Hematopoietic multipotent progenitor cell (in vitro differentiated cells): ENCODE measurements at regions not wholly inside any gene's neighbourhood (a gene's known extent, or its start where the extent isn't known, plus 50 kb on each side); places are given as distances from the start of the nearest gene placed in this dataset.
"Not testable (repeated sequence)": the region's sequence is repeated elsewhere in the genome, so short reads cannot be mapped to it uniquely, and the experiment has no call there.

Source experiments
- DNase-seq, 3 donors: peaks; one replicate each; pipeline ENCODE4 v3.0.0-alpha.2; 2011 to 2015; ENCODE audit warnings: low read depth in 2 of 3, low spot score in 2 of 3

- DNase-seq, result no peak
Measured at GRCh38 chr17:27944546-27945332, 51.6 kb upstream of the LYRM9 start.

GRCh38 chr17:27945333-27945616 is 52.1 kb upstream of the LYRM9 start:
- DNase-seq, result no peak

GRCh38 chr17:27945953-27946352 is 52.8 kb upstream of the LYRM9 start:
- DNase-seq, result no peak

GRCh38 chr17:27946513-27946912 is 53.3 kb upstream of the LYRM9 start:
- DNase-seq, result no peak

- DNase-seq, result no peak
Measured at GRCh38 chr17:27947005-27947406, 53.8 kb upstream of the LYRM9 start.

GRCh38 chr17:27949304-27949703 is 56.1 kb upstream of the LYRM9 start:
- no peak for DNase-seq

GRCh38 chr17:27950225-27950624 is 57.1 kb upstream of the LYRM9 start:
- not testable (repeated sequence) for DNase-seq

- DNase-seq, result no peak
Measured at GRCh38 chr17:27950995-27951394, 57.8 kb upstream of the LYRM9 start.

GRCh38 chr17:27951872-27952271 is 58.7 kb upstream of the LYRM9 start:
- DNase-seq, result no peak

GRCh38 chr17:27952366-27952765 is 59.2 kb upstream of the LYRM9 start:
- DNase-seq, result no peak

- no peak for DNase-seq
Measured at GRCh38 chr17:27954548-27955495, 61.7 kb upstream of the LYRM9 start.

GRCh38 chr17:27956601-27957445 is 63.7 kb upstream of the LYRM9 start:
- DNase-seq, result no peak

GRCh38 chr17:27957446-27957793 is 64.3 kb upstream of the LYRM9 start:
- not testable (repeated sequence) for DNase-seq

- DNase-seq, result no peak
Measured at GRCh38 chr17:27958708-27959381, 65.7 kb upstream of the LYRM9 start.

- DNase-seq, result no peak
Measured at GRCh38 chr17:27959382-27959709, 66.2 kb upstream of the LYRM9 start.

GRCh38 chr17:27960183-27960849 is 67.2 kb upstream of the LYRM9 start:
- DNase-seq, result no peak

GRCh38 chr17:27962581-27962980 is 69.4 kb upstream of the LYRM9 start:
- not testable (repeated sequence) for DNase-seq

- no peak for DNase-seq
Measured at GRCh38 chr17:27965224-27965623, 72.1 kb upstream of the LYRM9 start.

GRCh38 chr17:27968206-27968732 is 74.2 kb upstream of the NLK start:
- DNase-seq, result peak in 2 of 3 donors; percentile 26 to 63

- DNase-seq, result no peak
Measured at GRCh38 chr17:27970587-27970986, 71.9 kb upstream of the NLK start.
